HepG2 (cell line): ENCODE measurements at regions not wholly inside any gene's neighbourhood (a gene's known extent, or its start where the extent isn't known, plus 50 kb on each side); places are given as distances from the start of the nearest gene placed in this dataset.

ENCODE experiments used
- ATAC-seq: fragments of 200-7000 bp; cut with Tn5 transposase; 3 replicates; pipeline ENCODE4 v1.9.1; 2020; ENCODE audit warnings: mild to moderate bottlenecking, moderate library complexity
- BruUV-seq: library from RNA; stranded (reverse); fragments of 400-500 nt; replicated peaks from 2 replicates; lab custom pipeline; 2021; lab: Mats Ljungman, UMichigan
- CTCF ChIA-PET: fragments of 300-600 bp; formaldehyde crosslinking; extraction: SDS; loops from one replicate; lab custom pipeline; 2021; ENCODE audit warnings: low total read pairs, inconsistent platforms, low intra/inter-chr PET ratio; lab: Yijun Ruan, JAX
- POLR2A ChIA-PET: fragments of 350-600 bp; sonication (Branson Sonifier 250); formaldehyde crosslinking; loops from one replicate; lab custom pipeline; 2020; ENCODE audit warnings: antibody characterized with exemption, inconsistent platforms; lab: Yijun Ruan, JAX
- DNase-seq: peaks from one replicate; pipeline ENCODE4 v3.0.0-alpha.2; 2015; ENCODE audit warnings: low spot score
- FAIRE-seq: peaks from 3 replicates; lab custom pipeline; 2011; peaks lifted over from hg19 to GRCh38; lab: Jason Lieb, UNC
- H2AFZ ChIP-seq: one replicate; pipeline ENCODE4 v1.6.1; 2011; ENCODE audit warnings: low read length, inconsistent platforms
- H3K27ac ChIP-seq: fragments of 300-600 bp; 3 replicates; pipeline ENCODE4 v1.8.0; 2011; ENCODE audit warnings: mixed run types, mild to moderate bottlenecking, mixed read lengths, low read length, inconsistent platforms; ENCODE audit not compliant: insufficient read depth; ENCODE audit errors: extremely low read length
- H3K27me3 ChIP-seq, 2 experiments: fragments of 200-600 bp in 1 of 2; 2 replicates in 1 of 2; 3 replicates in 1 of 2; pipeline versions ENCODE4 v1.6.0 to v1.8.0; 2011; ENCODE audit warnings: low read length in 2 of 2, mild to moderate bottlenecking in 2 of 2, moderate library complexity in 2 of 2, inconsistent platforms in 1 of 2; ENCODE audit not compliant: insufficient read depth in 2 of 2, control insufficient read depth in 1 of 2
- H3K36me3 ChIP-seq, 2 experiments: fragments of 200-600 bp in 1 of 2; replicated peaks in 1 of 2; 2 replicates in 1 of 2; 3 replicates in 1 of 2; pipeline versions ENCODE4 v1.5.1 to v1.8.0; 2011; ENCODE audit warnings: low read length in 2 of 2, inconsistent platforms in 1 of 2; ENCODE audit not compliant: insufficient read depth in 2 of 2, control insufficient read depth in 1 of 2
- H3K4me1 ChIP-seq: 2 replicates; pipeline ENCODE4 v1.5.1; 2012; ENCODE audit warnings: low read length, inconsistent platforms; ENCODE audit not compliant: insufficient read depth
- H3K4me2 ChIP-seq: 2 replicates; pipeline ENCODE4 v1.6.0; 2011; ENCODE audit warnings: low read depth, low read length, inconsistent platforms
- H3K4me3 ChIP-seq, 3 experiments: fragments of 200-600 bp in 1 of 3; sonication (generic), shearing (Covaris generic) in 1 of 3; replicated peaks in 1 of 3; 2 replicates each; pipeline ENCODE4 v1.5.1; 2011 to 2016; ENCODE audit warnings: low read length in 3 of 3, inconsistent platforms in 2 of 3, low read depth in 2 of 3, mild to moderate bottlenecking in 2 of 3, control low read depth in 1 of 3, mixed read lengths in 1 of 3; ENCODE audit not compliant: insufficient read depth in 1 of 3
- H3K79me2 ChIP-seq: one replicate; pipeline ENCODE4 v1.6.1; 2011; ENCODE audit warnings: low read length, inconsistent platforms; ENCODE audit not compliant: insufficient read depth
- H3K9ac ChIP-seq: 2 replicates; pipeline ENCODE4 v1.6.0; 2011; ENCODE audit warnings: mild to moderate bottlenecking, low read depth, low read length, inconsistent platforms; ENCODE audit not compliant: insufficient read depth
- H3K9me3 ChIP-seq: 2 replicates; pipeline ENCODE4 v1.5.1; 2012; ENCODE audit warnings: mild to moderate bottlenecking, low read length
- H4K20me1 ChIP-seq: 2 replicates; pipeline ENCODE4 v1.6.0; 2011; ENCODE audit warnings: inconsistent platforms, mild to moderate bottlenecking, low read length, moderate library complexity; ENCODE audit not compliant: insufficient read depth
- CEBPB ChIP-seq: IDR thresholded peaks from 2 replicates; pipeline ENCODE4 v1.6.1; 2011; ENCODE audit warnings: low read depth, low read length, improper control_type of control experiment, borderline replicate concordance
- ZNF614 ChIP-seq: IDR thresholded peaks from 2 replicates; pipeline ENCODE4 v1.6.1; 2018; ENCODE audit warnings: missing biosample characterization, missing genetic modification reagents, inconsistent platforms, borderline replicate concordance
- ZNF660 ChIP-seq: sonication (generic); formaldehyde crosslinking; IDR thresholded peaks from 2 replicates; pipeline ENCODE4 v1.5.1; 2020; ENCODE audit warnings: mild to moderate bottlenecking, low read depth, missing genetic modification reagents, borderline replicate concordance
- ZNF878 ChIP-seq: sonication (generic); formaldehyde crosslinking; IDR thresholded peaks from 2 replicates; pipeline ENCODE4 v1.8.1; 2023; ENCODE audit warnings: mild to moderate bottlenecking, missing genetic modification reagents, moderate library complexity
- WGBS: methylation state at CpG from one replicate; pipeline ENCODE4 v1.1.6; 2017; ENCODE audit warnings: low lambda C conversion rate; 5-methylcytosine and 5-hydroxymethylcytosine counted together
- in situ Hi-C: cut with HindIII; loops from 2 replicates; pipeline ENCODE4 v1.10.0; 2017; ENCODE audit warnings: low pct_unique_long_range_greater_than_20kb; ENCODE audit not compliant: extremely low pct_ligation_motif_present
- intact Hi-C: fragments of 100-400 bp; cut with micrococcal nuclease; formaldehyde crosslinking; loops from one replicate; pipeline ENCODE4 v1.10.0; 2022; ENCODE audit not compliant: unreplicated experiment
- TF ChIP-seq, protein P1 (sequence below): sonication (generic); formaldehyde crosslinking; IDR thresholded peaks from 2 replicates; pipeline ENCODE4 v1.4.0; 2020; ENCODE audit warnings: low read depth, missing genetic modification reagents

GRCh38 chr5:89445106-89445745 is 562.2 kb upstream of the MEF2C start (continued):
- TF ChIP-seq, protein P1, sequence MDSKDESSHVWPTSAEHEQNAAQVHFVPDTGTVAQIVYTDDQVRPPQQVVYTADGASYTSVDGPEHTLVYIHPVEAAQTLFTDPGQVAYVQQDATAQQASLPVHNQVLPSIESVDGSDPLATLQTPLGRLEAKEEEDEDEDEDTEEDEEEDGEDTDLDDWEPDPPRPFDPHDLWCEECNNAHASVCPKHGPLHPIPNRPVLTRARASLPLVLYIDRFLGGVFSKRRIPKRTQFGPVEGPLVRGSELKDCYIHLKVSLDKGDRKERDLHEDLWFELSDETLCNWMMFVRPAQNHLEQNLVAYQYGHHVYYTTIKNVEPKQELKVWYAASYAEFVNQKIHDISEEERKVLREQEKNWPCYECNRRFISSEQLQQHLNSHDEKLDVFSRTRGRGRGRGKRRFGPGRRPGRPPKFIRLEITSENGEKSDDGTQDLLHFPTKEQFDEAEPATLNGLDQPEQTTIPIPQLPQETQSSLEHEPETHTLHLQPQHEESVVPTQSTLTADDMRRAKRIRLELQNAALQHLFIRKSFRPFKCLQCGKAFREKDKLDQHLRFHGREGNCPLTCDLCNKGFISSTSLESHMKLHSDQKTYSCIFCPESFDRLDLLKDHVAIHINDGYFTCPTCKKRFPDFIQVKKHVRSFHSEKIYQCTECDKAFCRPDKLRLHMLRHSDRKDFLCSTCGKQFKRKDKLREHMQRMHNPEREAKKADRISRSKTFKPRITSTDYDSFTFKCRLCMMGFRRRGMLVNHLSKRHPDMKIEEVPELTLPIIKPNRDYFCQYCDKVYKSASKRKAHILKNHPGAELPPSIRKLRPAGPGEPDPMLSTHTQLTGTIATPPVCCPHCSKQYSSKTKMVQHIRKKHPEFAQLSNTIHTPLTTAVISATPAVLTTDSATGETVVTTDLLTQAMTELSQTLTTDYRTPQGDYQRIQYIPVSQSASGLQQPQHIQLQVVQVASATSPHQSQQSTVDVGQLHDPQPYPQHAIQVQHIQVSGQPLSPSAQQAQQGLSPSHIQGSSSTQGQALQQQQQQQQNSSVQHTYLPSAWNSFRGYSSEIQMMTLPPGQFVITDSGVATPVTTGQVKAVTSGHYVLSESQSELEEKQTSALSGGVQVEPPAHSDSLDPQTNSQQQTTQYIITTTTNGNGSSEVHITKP (CRISPR knock-in tag), result no peak
- TF ChIP-seq ZNF660 (no peak), ZNF878 (CRISPR knock-in tag) (no peak)

GRCh38 chr5:89444088-89444487 is 561.1 kb upstream of the MEF2C start:
- Histone ChIP-seq H3K9ac (no peak overlapping the region), H3K27me3 (no peaks in the 10 kb centered on the region), H2AFZ (no peak overlapping the region), H3K4me1 (no peaks in the 10 kb centered on the region), H4K20me1 (no peaks in the 10 kb centered on the region), H3K4me2 (no peak overlapping the region), H3K4me3 (no peak overlapping the region), H3K79me2 (no peaks in the 10 kb centered on the region), H3K27ac (no peak overlapping the region), H3K9me3 (no peaks in the 10 kb centered on the region), H3K36me3 (no peaks in the 10 kb centered on the region)
- intact Hi-C loops, result no loop called here
- ChIA-PET CTCF (no interaction called here), POLR2A (no interaction called here)
- TF ChIP-seq CEBPB (0 out of 2 replicates have a peak, but pooled peaks have one; percentile 1), ZNF614 (CRISPR knock-in tag) (no peak)
- no peak for DNase-seq
- in situ Hi-C loops, result no loop called here
- FAIRE-seq, result no peak
- ATAC-seq, result no peak
- 0% methylated on average over 3 of the region's 3 CpGs for WGBS
- no TSS peak for BruUV-seq
